ENCODE measurements at regions not wholly inside any gene's neighbourhood (a gene's known extent, or its start where the extent isn't known, plus 50 kb on each side); places are given as distances from the start of the nearest gene placed in this dataset.

DNA sequence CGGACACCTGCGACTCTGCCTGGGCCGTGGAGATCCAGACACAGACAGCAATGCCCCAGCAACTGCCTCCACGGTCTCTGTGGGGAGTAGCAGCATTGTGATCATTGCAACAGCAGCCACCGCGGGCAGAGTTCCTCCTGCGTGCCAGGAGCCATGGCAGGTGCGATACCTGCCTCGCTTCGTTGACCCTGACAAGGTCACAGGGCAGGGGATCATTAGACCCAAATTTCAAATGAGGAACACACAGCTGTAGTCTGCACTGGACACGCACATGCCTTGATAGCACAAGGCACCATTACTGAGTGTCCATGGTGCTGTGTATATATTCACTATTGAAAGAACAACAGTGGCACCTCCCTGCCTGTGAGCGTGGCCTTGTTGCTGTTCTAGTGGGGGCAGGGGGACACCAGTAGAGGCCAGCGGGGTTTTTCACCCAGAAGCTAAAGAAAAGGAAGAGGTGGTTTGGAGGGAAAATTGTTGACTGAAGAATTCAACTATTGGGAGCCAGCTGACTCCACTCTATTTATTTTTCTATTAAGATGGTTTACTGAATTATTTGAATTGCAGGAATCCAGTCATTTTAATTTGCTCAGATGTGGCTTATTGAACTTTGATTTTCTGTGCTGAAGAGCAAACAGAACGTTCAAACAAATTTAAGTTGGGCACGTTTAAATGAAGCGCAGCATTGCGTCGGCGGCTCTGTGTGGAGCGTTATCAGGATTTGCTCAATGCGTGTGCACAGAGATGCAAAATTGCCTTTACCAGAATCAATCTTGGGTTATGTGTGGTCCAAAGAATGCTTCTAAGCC is 60.2 kb upstream of the RPS6KA2 start (continued):
- TF ChIP-seq, protein P1, sequence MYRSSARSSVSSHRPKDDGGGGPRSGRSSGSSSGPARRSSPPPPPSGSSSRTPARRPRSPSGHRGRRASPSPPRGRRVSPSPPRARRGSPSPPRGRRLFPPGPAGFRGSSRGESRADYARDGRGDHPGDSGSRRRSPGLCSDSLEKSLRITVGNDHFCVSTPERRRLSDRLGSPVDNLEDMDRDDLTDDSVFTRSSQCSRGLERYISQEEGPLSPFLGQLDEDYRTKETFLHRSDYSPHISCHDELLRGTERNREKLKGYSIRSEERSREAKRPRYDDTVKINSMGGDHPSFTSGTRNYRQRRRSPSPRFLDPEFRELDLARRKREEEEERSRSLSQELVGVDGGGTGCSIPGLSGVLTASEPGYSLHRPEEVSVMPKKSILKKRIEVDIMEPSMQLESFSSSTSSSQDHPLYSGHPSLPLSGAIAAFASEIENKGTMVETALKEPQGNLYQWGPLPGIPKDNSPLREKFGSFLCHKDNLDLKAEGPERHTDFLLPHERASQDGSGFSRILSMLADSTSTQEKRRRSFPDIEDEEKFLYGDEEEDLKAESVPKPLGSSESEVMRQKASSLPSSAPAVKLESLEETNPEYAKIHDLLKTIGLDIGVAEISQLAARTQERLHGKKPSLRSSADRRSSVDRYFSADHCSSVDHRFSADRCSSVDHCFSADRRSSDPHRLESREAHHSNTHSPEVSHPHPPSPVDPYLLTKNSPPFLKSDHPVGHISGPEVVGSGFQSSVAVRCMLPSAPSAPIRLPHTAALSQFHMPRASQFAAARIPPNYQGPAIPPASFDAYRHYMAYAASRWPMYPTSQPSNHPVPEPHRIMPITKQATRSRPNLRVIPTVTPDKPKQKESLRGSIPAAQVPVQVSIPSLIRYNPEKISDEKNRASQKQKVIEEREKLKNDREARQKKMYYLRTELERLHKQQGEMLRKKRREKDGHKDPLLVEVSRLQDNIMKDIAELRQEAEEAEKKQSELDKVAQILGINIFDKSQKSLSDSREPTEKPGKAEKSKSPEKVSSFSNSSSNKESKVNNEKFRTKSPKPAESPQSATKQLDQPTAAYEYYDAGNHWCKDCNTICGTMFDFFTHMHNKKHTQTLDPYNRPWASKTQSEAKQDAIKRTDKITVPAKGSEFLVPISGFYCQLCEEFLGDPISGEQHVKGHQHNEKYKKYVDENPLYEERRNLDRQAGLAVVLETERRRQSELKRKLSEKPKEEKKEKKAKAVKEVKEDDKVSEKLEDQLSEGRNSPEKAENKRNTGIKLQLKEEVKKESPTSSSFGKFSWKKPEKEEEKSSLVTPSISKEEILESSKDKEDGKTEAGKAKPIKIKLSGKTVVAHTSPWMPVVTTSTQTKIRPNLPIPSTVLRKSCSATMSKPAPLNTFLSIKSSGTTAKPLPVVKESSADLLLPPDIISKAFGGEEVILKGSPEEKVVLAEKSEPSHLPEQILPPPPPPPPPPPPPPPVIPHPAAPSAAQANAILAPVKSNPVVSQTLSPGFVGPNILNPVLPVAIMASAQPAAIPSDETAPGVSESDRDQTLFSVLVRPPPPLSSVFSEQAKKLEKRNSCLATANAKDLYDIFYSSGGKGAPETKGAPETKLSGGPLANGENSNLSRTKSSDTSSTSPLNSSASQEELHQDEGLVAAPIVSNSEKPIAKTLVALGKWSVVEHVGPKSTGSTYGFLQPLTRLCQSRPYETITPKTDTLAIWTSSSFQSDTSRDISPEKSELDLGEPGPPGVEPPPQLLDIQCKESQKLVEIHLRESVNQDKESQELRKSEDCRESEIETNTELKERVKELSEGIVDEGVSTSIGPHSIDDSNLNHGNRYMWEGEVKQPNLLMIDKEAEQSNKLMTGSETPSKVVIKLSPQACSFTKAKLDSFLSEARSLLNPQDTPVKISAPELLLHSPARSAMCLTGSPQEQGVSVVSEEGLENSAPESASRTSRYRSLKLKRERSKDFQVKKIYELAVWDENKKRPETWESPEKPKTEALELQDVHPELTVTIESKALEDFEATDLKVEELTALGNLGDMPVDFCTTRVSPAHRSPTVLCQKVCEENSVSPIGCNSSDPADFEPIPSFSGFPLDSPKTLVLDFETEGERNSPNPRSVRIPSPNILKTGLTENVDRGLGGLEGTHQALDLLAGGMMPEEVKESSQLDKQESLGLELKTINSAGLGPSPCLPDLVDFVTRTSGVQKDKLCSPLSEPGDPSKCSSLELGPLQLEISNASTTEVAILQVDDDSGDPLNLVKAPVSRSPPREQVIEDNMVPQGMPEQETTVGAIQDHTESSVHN (CRISPR knock-in tag; IDR thresholded peaks at IDR 0.05): no peak
- TF ChIP-seq MEIS1 (CRISPR knock-in tag; IDR thresholded peaks at IDR 0.05; ENCODE audit: borderline replicate concordance): no peak
- no peak for TF ChIP-seq ZNF33B (CRISPR knock-in tag; IDR thresholded peaks at IDR 0.05)
- TF ChIP-seq HNRNPL (IDR thresholded peaks at IDR 0.05; ENCODE audit: low read depth, low read length): no peak
- TF ChIP-seq NCOR1 (IDR thresholded peaks at IDR 0.05; ENCODE audit: borderline replicate concordance, low read length): no peak
- TF ChIP-seq NKX3-1 (CRISPR knock-in tag; IDR thresholded peaks at IDR 0.05): no peak

Data from HepG2 (cell line).